HuH-7.5 (cell line): ENCODE measurements at regions not wholly inside any gene's neighbourhood (a gene's known extent, or its start where the extent isn't known, plus 50 kb on each side); places are given as distances from the start of the nearest gene placed in this dataset.

Experiments used
- DNase-seq: peaks from one replicate; pipeline ENCODE4 v3.0.0; 2011; ENCODE audit warnings: low spot score

GRCh38 chr9:85151741-85152140 is 482.2 kb downstream of the NTRK2 start:
- no peak for DNase-seq

GRCh38 chr9:85151162-85151561 is 481.6 kb downstream of the NTRK2 start:
- DNase-seq = no peak

GRCh38 chr9:85147046-85147640 is 477.6 kb downstream of the NTRK2 start:
- no peak for DNase-seq

GRCh38 chr9:85142968-85143367 is 473.4 kb downstream of the NTRK2 start:
- no peak for DNase-seq

- no peak for DNase-seq
These were observed 473.0 kb downstream of the NTRK2 start for GRCh38 chr9:85142496-85142911.

GRCh38 chr9:85137696-85138095 is 468.2 kb downstream of the NTRK2 start:
- no peak for DNase-seq

GRCh38 chr9:85136987-85137386 is 467.5 kb downstream of the NTRK2 start:
- DNase-seq = no peak

GRCh38 chr9:85136507-85136906 is 467.0 kb downstream of the NTRK2 start:
- no peak for DNase-seq

- no peak for DNase-seq
These were observed 461.2 kb downstream of the NTRK2 start for GRCh38 chr9:85130764-85131163.

GRCh38 chr9:85130260-85130659 is 460.7 kb downstream of the NTRK2 start:
- no peak for DNase-seq

- no peak for DNase-seq
These were observed 460.0 kb downstream of the NTRK2 start for GRCh38 chr9:85129514-85129913.

GRCh38 chr9:85118990-85119755 is 449.6 kb downstream of the NTRK2 start:
- DNase-seq = no peak

- no peak for DNase-seq
These were observed 448.3 kb downstream of the NTRK2 start for GRCh38 chr9:85117831-85118230.

- DNase-seq = no peak
These were observed 445.9 kb downstream of the NTRK2 start for GRCh38 chr9:85115473-85115872.

- no peak for DNase-seq
These were observed 445.3 kb downstream of the NTRK2 start for GRCh38 chr9:85114799-85115198.

- no peak for DNase-seq
These were observed 443.4 kb downstream of the NTRK2 start for GRCh38 chr9:85112933-85113418.

- DNase-seq = no peak
These were observed 442.9 kb downstream of the NTRK2 start for GRCh38 chr9:85112391-85112790.

GRCh38 chr9:85108746-85109145 is 439.2 kb downstream of the NTRK2 start:
- DNase-seq = no peak

GRCh38 chr9:85108229-85108628 is 438.7 kb downstream of the NTRK2 start:
- no peak for DNase-seq

GRCh38 chr9:85089188-85089969 is 419.9 kb downstream of the NTRK2 start:
- no peak for DNase-seq

- DNase-seq = no peak
These were observed 412.4 kb downstream of the NTRK2 start for GRCh38 chr9:85081963-85082362.

GRCh38 chr9:85079349-85079748 is 409.8 kb downstream of the NTRK2 start:
- DNase-seq = no peak

GRCh38 chr9:85077944-85078343 is 408.4 kb downstream of the NTRK2 start:
- no peak for DNase-seq
